ENCODE measurements at regions not wholly inside any gene's neighbourhood (a gene's known extent, or its start where the extent isn't known, plus 50 kb on each side); places are given as distances from the start of the nearest gene placed in this dataset.

GRCh38 chr5:9858043-9858442 lies 227.9 kb upstream of the TAS2R1 start:
- TF ChIP-seq CTCF (conservative IDR thresholded peaks at IDR 0.05; ENCODE audit: low read length) (no peak), EZH2phosphoT487 (IDR thresholded peaks at IDR 0.05; ENCODE audit: borderline replicate concordance, low read depth, low read length) (no peak)
